CD4-positive, alpha-beta T cell treated with Interleukin-21 for 1 hour (primary cell): ENCODE measurements at regions not wholly inside any gene's neighbourhood (a gene's known extent, or its start where the extent isn't known, plus 50 kb on each side); places are given as distances from the start of the nearest gene placed in this dataset.
"Not testable (repeated sequence)": the region's sequence is repeated elsewhere in the genome, so short reads cannot be mapped to it uniquely, and the experiment has no call there.

Source experiments
- DNase-seq: peaks from one replicate; pipeline ENCODE4 v3.0.0-alpha.2; 2020

DNA sequence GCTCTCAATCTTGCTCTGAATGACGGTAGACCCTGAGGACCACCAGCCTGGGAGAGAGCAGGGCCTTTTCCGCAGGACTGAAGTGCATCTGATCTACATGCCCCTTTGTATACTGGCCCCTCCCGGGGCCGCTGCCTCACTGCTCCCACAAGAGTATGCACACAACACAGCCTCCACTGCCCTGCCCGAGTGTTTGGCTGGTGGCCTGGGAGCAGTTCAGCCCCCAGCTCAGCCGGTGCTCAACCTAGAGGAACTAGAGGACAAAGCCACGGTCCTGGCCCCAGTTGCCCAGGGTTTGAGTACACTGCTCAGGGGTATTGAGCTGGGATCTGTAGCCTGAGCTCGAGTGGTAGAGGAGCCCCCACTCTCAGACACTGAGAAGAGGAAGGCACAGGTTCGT, 118.9 kb upstream of the CAB39 start:
- no peak for DNase-seq

DNA sequence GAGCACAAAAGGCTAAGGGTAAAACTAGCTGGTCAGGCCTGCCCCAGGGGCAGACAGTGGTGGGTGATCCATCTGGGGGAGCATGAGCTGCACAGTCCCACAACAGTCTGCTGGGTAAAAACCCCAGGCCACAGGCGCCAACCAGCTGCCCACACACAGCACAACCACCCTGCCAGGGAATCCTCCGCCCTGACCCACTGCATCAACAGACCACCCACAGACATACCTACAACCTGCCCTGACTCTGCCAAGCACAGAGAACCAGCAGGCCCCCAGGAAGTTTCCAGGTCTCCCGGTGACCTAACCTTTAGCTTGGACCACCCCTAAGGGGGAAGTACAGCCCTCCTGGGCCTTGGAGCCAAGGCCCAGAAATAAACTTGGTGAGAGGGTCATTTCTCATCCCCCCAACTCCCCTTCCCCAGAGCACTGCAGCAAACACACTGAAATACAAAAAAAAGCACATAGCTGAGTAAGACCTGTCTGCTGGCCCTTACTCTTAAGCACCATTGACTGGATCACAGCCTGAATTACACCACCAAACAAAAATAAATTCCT, 118.3 kb upstream of the CAB39 start:
- no peak for DNase-seq

DNA sequence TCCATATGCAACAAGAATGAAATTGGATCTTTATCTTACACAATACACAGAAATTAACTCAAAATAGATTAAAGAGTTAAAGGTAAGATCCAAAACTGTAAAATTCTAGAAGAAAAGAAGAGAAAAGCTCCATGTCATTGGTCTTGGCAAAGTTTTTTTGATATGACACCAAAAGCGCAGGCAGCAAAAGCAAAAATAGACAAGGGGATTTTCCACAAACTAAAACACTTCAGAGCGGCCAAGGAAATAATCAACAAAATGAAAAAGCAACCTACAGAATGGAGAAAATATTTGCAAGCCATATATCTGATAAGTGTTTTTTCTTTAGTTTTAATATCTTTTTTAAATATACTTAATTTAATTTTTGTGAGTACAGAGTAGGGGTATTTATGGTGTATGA, 112.8 kb upstream of the CAB39 start:
- peak; percentile 32 for DNase-seq

DNA sequence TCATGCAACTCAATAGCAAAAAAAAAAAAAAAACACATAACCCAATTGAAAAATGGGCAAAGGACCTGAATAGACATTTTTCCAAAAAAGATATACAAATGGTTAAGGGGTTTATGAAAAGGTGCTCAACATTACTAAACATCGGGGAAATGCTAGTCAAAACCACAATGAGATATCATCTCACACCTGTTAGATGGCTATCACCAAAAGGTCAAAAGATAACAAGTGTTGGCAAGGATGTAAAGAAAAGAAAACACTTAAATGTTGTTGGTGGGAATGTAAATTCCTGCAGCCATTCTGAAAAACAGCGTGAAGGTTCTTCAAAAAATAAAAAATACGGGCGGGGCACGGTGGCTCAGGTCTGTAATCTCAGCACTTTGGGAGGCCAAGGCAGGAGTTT, 112.4 kb upstream of the CAB39 start:
- peak; percentile 54 for DNase-seq

DNA sequence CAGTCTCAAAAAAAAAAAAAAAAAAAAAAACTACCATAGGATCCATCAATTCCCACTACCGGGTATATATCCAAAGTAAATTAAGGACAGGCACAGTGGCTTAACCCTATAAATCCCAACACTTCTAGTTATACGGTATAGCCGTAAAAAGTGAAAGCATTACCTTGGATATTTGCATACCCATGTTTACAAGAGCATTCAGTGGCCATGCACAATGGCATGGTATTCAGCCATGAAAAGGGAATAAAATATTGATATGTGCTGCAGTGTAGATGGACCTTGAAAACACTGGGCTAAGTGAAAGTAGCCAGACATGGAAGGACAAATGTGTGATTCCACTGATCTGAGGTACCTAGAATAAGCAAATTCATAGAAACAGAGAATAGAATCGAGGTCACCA, 111.8 kb upstream of the CAB39 start:
- DNase-seq, result no peak

DNA sequence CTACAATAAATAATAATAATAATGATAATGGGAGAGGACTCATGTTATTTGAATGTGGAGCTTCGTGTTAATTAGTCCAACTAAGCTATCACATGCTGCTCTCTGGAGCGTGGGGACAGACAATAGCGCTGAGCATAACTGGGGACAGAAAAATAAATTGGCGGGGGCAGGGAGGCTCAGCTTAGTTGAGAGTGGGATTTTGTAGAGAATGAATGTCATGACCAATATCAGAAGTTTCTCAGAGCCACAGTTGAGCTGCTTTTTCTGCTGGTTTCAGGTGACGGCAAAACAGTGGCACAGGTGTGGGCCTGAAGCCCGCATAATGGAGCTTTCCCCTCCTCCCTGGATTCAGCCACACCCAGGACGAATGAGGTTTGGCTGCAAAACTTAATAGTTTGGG, 111.1 kb upstream of the CAB39 start:
- DNase-seq, result no peak

DNA sequence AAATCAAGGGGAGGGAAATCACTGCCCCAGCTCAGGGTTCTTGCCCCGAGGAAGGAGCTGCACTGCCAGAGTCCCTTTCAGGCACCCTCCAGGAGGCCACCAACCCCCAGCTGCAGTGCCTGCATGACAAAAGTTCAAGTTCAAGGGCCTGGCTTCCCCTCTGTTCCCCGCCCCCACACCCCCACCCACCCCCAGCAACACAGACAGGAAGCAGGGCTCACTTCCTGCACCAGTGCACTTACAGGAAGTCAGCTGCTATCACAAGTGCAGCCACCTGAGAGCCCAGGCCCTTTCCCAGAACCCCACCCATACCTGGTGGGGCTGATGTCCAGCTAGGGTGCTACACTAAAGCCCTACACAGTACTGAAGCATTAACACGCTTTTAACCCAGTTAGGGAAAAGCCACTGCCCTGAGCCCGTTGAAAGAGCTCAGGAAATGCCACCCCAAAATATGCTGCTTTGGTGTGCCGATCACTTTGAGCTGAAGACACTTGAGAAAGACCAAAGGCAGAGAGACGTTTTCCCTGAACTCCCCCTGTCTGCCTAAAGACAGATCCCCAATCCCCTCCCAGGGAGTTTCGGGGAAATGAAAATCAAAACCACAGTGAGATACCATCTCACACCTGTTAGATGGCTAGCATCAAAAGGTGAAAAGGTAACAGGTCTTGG, 109.9 kb upstream of the CAB39 start:
- DNase-seq, result peak; percentile 79

DNA sequence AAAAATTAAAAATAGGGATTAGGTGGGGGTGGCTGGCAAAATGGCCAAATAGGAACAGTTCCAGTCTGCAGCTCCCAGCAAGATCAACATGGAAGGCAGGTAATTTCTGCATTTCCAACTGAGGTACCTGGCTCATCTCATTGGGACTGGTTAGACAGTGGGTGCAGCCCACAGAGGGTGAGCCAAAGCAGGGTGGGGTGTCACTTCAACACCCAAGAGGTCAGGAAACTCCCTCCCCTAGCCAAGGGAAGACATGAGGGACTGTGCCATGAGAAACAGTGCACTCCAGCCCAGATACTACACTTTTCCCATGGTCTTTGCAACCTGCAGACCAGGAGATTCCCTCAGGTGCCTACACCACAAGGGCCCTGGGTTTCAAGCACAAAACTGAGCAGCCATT, 109.3 kb upstream of the CAB39 start:
- not testable (repeated sequence) for DNase-seq

DNA sequence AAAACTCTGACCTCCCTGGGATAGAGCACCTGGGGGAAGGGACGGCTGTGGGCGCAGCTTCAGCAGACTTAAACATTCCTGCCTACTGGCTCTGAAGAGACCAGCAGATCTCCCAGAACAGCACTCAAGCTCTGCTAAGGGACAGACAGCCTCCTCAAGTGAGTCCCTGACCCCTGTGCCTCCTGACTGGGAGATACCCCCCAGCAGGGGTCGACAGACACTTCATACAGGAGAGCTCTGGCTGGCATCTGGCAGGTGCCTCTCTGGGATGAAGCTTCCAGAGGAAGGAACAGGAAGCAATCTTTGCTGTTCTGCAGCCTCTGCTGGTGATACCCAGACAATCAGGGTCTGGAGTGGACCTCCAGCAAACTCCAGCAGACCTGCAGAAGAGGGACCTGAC, 108.5 kb upstream of the CAB39 start:
- DNase-seq, result not testable (repeated sequence)

DNA sequence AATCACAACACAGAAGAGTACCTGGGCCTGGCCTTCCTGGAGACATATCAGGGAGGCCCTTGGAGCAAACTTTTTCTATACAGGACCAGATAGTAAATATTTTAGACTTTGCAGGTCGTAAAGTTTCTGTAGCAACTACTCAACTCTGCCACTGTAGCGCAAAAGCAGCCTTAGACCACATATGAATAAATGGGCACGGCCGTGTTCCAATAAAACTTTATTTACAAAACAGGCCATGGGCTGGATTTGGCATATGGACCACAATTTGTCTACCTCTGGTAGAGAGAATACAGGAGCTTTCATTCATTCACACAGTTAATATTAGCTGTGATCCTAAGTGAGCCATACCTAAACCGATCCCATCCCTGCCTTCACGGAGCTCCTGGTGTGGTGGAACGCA, 98.6 kb upstream of the CAB39 start:
- DNase-seq, result no peak

DNA sequence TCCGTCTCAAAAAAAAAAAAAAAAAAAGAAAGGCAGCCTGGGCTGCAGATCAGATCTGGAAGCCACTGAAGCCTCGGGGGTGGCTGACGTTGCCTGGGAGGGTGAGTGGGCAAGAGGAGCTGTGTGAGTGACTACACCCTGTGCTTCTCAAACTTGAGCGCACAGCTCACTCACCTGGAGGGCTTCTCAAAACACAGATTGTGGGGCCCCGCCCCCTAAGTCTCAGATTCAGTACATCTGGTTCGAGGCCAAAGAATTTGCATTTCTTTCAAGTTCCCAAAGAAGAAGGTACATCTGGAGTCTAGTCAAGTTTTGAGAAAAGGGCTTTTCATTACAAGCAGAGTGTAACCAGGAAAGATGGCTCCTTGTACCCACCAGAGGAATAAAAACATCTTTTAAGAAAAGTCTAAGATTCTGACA, 97.7 kb upstream of the CAB39 start:
- no peak for DNase-seq

DNA sequence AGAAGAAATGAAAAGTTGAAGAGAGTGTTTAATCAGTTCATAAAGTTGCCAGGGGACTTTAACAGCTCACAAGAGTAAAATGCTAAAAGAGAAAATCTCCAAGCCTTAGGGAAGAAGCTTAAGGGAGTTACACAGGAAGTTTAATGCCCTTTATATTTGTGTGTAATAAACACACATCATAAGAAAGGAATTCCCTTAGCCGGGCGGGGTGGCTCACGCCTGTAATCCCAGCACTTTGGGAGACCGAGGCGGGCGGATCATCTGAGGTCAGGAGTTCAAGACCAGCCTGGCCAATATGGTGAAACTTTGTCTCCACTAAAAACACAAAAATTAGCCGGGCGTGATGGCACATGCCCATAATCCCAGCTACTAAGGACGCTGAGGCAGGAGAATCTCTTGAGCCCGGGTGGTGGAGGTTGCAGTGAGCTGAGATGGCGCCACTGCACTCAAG, 95.4 kb upstream of the CAB39 start:
- DNase-seq, result not testable (repeated sequence)

DNA sequence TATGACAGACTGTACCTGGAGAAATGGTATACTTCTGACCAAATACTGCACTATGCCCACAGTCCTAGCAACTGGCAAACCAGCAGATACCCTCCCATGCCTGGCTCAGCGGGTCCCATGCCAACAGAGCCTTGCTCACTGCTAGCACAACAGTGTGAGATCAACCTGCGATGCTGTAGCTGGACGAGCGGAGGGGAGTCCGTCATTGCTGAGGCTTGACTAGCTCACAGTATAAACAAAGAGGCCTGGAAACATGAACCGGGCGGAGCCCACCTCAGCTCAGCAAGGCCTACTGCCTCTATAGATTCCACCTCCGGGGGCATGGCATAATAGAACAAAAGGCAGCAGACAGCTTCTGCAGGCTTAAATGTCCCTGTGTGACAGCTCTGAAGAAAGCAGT, 93.2 kb upstream of the CAB39 start:
- DNase-seq, result no peak

DNA sequence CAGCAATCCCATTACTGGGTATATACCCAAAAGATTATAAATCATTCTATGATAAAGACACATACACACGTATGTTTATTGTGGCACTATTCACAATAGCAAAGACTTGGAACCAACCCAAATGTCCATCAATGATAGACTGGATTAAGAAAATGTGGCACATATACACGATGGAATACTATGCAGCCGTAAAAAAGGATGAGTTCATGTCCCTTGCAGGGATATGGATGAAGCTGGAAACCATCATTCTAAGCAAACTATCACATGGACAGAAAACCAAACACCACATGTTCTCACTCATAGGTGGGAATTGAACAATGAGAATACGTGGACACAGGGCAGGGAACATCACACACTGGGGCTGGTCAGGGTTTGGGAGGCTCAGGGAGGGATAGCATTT, 87.4 kb upstream of the CAB39 start:
- DNase-seq, result not testable (repeated sequence)

DNA sequence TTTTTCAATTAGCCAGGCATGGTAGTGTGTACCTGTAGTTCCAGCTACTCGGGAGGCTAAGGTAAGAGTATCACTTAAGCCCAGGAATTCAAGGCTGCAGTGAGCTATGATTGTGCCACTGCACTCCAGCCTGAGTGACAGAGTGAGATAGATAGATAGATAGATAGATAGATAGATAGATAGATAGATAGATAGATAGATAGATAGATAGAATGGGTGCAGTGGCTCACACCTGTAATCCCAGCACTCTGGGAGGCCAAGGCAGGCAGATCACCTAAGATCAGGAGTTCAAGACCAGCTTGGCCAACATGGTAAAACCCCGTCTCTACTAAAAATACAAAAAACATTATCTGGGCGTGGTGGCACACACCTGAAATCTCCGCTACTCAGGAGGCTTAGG, 85.6 kb upstream of the CAB39 start:
- not testable (repeated sequence) for DNase-seq

DNA sequence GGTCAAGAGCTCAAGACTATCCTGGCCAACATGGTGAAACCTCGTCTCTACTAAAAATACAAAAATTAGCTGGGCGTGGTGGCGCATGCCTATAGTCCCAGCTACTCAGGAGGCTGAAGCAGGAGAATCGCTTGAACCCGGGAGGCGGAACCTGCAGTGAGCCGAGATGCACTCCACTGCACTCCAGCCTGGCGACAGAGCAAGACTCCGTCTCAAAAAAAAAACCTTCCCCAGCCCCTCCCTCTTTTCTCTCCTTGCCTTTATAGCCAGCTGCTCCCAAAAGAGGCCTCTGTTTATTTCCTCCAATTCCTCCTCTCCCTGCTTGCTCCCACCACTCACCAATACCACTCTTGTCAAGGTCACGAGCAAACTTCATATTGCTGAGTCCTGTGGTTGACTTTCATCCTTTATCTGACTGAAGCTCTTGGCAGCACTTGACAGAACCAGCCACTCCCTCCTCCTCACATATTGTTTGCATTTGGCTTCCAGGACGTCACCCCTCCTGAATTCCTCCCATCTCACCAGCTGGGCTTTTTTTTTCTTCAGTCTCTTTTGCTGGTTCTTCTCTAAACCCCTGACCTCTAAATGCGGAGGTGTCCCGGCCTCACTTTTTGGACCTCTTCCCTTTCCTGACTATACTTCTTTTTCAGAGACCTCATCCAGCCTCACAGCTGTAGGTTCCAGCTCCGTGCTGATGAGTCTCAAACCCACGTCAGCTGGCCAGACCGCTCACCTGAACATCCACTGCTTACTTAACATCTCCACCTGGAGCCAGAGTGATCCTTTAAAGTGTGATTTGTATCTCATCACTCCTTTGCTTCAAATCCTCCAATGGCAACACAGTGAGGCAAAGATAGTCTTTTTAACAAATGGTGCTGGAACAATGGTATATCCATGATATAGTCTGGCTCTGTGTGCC, 84.6 kb upstream of the CAB39 start:
- no peak for DNase-seq

DNA sequence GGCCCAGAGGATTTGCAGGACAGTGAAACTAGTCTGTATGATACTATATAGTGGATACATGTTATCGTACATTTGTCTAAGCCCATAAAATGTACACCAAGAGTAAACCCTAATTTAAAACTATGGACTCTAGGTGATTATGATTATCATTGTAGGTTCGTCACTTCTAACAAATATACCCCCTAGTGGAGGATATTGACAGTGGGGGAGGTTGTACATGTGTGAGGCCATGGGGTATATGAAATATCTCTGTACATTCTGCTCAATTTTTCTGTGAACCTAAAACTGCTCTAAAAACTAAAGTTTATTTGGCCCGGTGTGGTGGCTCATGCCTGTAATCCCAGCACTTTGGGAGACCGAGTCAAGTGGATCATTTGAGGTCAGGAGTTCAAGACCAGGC, 81.2 kb upstream of the CAB39 start:
- DNase-seq, result no peak

DNA sequence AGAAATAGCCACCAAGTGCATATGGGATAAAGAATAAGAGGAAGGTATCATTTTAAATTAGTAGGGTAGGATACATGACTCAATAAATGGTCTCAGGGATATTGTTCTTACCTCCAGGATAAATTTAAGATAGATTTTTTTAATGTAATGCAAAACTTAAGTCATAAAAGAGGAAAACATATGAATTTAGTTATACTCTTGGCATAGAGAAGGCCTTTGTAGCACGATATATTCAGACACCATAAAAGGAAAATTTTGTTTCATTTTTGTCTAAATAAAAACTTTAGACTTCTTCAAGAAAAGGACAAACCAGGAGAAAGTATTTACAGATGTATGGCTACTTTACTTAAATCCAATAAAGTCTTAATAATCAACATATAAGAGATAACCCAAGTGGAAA, 78.5 kb upstream of the CAB39 start:
- DNase-seq, result no peak

DNA sequence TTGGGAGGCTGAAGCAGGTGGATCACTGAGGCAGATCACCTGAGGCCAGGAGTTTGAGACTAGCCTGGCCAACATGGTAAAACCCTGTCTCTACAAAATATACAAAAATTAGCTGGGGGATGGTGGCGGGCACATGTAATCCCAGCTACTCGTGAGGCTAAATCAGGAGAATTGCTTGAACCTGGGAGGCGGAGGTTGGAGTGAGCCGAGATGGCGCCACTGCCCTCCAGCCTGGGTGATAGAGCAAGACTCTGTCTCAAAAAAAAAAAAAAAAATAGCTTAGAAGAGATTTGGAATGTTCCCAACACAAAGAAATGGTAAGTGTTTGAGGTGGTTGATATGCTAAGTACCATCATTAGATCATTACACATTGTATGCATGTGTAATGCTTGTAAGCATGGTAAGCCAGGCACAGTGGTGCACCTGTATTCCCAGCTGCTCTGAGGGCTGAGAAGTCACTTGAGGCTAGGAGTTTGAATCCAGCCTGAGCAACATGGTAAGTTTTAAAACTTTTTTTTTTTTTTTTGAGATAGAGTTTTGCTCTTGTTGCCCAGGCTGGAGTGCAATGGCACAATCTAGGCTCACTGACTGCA, 77.8 kb upstream of the CAB39 start:
- DNase-seq, result not testable (repeated sequence)

DNA sequence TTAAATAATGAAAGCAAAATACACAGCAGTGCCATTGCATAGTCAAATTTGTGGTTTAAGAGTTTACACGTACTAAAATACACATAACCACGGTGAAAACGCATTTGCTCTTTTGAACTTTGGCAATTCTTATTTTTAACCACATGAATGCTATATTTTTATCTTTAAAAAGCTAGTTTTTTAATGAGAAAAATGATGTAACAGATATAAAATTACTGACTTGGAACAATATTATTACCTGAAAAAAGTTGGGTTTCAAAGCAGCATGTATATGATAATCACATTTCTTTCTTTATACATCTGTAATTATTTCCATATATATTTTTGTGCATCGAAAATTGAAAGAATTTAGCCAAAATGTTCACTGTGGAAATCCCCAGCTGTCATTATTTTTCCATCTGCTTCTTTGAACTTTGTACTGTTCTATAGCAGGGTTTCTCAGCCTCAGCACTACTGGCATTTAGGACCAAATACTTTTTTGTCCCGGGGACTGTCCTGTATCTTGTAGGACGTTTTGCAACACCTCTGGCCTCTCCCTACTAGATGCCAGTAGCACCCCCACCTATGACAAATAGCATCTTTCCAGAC, 75.9 kb upstream of the CAB39 start:
- DNase-seq, result no peak

DNA sequence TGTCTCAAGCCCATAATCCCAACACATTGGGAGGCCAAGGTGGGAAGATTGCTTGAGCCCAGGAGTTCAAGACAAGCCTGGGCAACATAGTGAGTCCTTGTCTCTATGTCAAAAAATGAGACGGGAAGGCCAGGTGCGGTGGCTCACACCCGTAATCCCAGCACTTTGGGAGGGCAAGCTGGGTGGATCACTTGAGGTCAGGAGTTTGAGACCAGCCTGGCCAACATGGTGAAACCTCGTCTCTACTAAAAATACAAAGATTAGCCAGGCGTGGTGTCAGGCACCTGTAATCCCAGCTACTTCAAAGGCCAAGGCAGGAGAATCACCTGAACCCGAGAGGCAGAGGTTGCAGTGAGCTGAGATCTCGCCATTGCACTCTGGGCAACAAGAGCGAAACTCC, 75.2 kb upstream of the CAB39 start:
- DNase-seq, result not testable (repeated sequence)

DNA sequence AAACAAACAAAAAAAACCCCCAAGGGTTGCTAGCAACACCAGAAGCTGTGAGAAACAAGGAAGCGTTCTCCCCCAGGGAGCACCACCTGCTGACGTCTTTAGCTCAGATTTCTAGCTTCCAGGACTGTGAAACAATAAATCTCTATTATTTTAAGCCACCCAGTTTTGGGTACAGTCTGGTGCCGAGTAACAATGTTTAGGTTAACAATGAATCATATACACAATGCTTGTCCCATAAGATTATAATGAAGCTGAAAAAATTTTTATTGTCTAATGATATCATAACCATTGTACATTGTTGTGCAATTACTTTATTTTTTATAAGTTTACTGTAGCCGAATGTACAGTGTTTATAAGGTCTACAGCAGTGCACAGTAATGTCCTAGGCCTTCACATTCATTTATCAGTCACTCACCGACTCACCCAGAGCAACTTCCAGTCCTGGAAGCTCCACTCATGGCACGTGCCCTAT, 72.1 kb upstream of the CAB39 start:
- DNase-seq, result no peak

DNA sequence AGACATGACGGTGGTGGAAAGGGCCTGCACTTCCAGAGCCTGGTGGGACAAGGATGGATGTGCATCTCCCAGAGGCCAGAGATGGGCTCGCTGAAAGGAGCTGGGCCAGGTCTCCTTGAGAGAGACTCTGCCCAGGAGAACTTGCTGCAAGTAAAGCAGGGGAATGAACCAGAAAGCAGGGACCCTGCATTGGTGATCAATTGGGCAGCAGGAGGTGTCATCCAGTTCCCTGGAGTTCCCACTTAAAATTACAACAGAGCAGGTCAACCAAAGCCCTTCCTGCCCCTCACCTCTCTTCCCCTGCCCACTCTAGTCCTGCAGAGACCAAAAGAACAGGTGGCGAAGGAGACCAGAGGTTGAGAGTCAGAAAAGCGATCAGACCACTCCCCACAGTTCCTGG, 69.7 kb upstream of the CAB39 start:
- DNase-seq, result no peak
